ENCODE measurements at regions not wholly inside any gene's neighbourhood (a gene's known extent, or its start where the extent isn't known, plus 50 kb on each side); places are given as distances from the start of the nearest gene placed in this dataset.

DNA sequence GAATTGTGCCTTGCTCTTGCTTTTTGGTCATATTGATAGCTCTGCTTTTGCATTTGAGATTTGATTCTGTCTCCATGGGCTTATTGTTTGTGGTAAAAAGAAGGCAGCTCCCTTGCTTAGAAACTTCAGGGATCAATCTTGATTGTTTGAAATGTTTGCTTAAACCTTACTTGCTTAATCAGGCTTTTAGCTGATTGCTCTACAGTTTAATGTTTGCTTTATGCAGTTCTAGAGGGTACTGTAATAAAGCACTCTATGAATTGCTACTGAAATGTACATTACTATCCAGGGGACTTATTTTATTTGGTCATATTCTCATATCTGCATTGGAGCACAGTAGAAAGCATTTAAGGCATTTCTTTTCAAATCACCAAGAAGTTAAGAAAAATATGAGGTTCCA lies 545.4 kb upstream of the HS3ST5 start:
- no TSS peak for BruUV-seq (replicated peaks)

More for the DNA sequence above, 545.4 kb upstream of the HS3ST5 start:
- Histone ChIP-seq H2AFZ (ENCODE audit: low read length) (no peak overlapping the region), H3K9me3 (ENCODE audit: low read length) (no peaks in the 10 kb centered on the region), H3K4me1 (ENCODE audit: insufficient read depth, low read length) (no peaks in the 10 kb centered on the region), H3K4me2 (ENCODE audit: low read depth, low read length) (no peak overlapping the region), H3K27ac (ENCODE audit: extremely low read length, insufficient read depth, low read length) (no peak overlapping the region), H4K20me1 (ENCODE audit: insufficient read depth, low read length) (no peaks in the 10 kb centered on the region), H3K36me3 (replicated peaks in 1 of 2; ENCODE audit: control insufficient read depth in 1 of 2, insufficient read depth in 2 of 2, low read length in 2 of 2) (no peaks in the 10 kb centered on the region), H3K79me2 (ENCODE audit: insufficient read depth, low read length) (no peaks in the 10 kb centered on the region), H3K9ac (ENCODE audit: insufficient read depth, low read depth, low read length) (no peak overlapping the region), H3K27me3 (ENCODE audit: control insufficient read depth in 1 of 2, insufficient read depth in 2 of 2, low read length in 2 of 2) (no peaks in the 10 kb centered on the region), H3K4me3 (replicated peaks in 1 of 3; ENCODE audit: insufficient read depth in 1 of 3, low read depth in 2 of 3, low read length in 3 of 3) (no peak overlapping the region)
- ATAC-seq (no peak), DNase-seq (ENCODE audit: low spot score) (no peak), FAIRE-seq (no peak)
- intact Hi-C loops (cut with micrococcal nuclease; ENCODE audit: unreplicated experiment): no loop called here
- no peak for TF ChIP-seq MTF2 (CRISPR knock-in tag; IDR thresholded peaks at IDR 0.05; ENCODE audit: borderline replicate concordance)
- no peak for TF ChIP-seq ZFP41 (CRISPR knock-in tag; IDR thresholded peaks at IDR 0.05; ENCODE audit: borderline replicate concordance)
- no peak for TF ChIP-seq PPARG (CRISPR knock-in tag; conservative IDR thresholded peaks at IDR 0.05)
- TF ChIP-seq, protein P1, sequence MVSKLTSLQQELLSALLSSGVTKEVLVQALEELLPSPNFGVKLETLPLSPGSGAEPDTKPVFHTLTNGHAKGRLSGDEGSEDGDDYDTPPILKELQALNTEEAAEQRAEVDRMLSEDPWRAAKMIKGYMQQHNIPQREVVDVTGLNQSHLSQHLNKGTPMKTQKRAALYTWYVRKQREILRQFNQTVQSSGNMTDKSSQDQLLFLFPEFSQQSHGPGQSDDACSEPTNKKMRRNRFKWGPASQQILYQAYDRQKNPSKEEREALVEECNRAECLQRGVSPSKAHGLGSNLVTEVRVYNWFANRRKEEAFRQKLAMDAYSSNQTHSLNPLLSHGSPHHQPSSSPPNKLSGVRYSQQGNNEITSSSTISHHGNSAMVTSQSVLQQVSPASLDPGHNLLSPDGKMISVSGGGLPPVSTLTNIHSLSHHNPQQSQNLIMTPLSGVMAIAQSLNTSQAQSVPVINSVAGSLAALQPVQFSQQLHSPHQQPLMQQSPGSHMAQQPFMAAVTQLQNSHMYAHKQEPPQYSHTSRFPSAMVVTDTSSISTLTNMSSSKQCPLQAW (CRISPR knock-in tag; IDR thresholded peaks at IDR 0.05): no peak
- no peak for TF ChIP-seq ZNF546 (CRISPR knock-in tag; conservative IDR thresholded peaks at IDR 0.05)
- no peak for TF ChIP-seq RXRB (CRISPR knock-in tag; IDR thresholded peaks at IDR 0.05; ENCODE audit: borderline replicate concordance)
- TF ChIP-seq TSC22D2 (CRISPR knock-in tag; IDR thresholded peaks at IDR 0.05; ENCODE audit: borderline replicate concordance): no peak
- TF ChIP-seq SKI (IDR thresholded peaks at IDR 0.05; ENCODE audit: partially characterized antibody): no peak
- no peak for TF ChIP-seq ZNF550 (CRISPR knock-in tag; IDR thresholded peaks at IDR 0.05; ENCODE audit: borderline replicate concordance)
- TF ChIP-seq, protein P2, sequence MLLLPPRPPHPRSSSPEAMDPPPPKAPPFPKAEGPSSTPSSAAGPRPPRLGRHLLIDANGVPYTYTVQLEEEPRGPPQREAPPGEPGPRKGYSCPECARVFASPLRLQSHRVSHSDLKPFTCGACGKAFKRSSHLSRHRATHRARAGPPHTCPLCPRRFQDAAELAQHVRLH (CRISPR knock-in tag; IDR thresholded peaks at IDR 0.05; ENCODE audit: borderline replicate concordance, low read depth): no peak
- no peak for TF ChIP-seq SMARCE1 (IDR thresholded peaks at IDR 0.05; ENCODE audit: borderline replicate concordance)
- TF ChIP-seq ZNF460 (CRISPR knock-in tag; IDR thresholded peaks at IDR 0.05; ENCODE audit: borderline replicate concordance): no peak
- TF ChIP-seq ZBTB42 (CRISPR knock-in tag; IDR thresholded peaks at IDR 0.05): no peak
- TF ChIP-seq, protein P3, sequence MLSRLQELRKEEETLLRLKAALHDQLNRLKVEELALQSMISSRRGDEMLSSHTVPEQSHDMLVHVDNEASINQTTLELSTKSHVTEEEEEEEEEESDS (CRISPR knock-in tag; IDR thresholded peaks at IDR 0.05; ENCODE audit: borderline replicate concordance): no peak
- TF ChIP-seq HDAC6 (IDR thresholded peaks at IDR 0.05; ENCODE audit: low read depth, low read length): no peak
- ChIA-PET POLR2A (no interaction called here), CTCF (ENCODE audit: low intra/inter-chr PET ratio, low total read pairs) (no interaction called here)
- in situ Hi-C loops (cut with HindIII; ENCODE audit: extremely low pct_ligation_motif_present, low pct_unique_long_range_greater_than_20kb): no loop called here

Data from HepG2 (cell line).